ENCODE measurements at regions not wholly inside any gene's neighbourhood (a gene's known extent, or its start where the extent isn't known, plus 50 kb on each side); places are given as distances from the start of the nearest gene placed in this dataset.
"Not testable (repeated sequence)": the region's sequence is repeated elsewhere in the genome, so short reads cannot be mapped to it uniquely, and the experiment has no call there.

DNA sequence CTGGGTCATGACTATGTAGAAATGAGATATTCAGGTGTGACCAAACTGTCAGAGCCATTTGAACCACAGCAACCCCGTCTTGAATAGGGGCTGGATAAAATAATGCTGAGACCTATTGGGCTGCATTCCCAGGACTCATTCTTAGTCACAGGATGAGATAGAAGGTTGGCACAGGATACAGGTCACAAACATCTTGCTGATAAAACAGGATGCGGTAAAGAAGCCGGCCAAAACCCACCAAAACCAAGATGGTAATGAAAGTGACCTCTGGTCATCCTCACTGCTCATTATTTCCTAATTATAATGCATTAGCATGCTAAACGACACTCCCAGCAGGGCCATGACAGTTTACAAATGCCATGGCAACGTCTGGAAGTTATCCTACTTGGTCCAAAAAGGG, 545.5 kb downstream of the TMEM114 start:
- Histone ChIP-seq H3K4me1 (no peaks in the 10 kb centered on the region), H3K27me3 (no peaks in the 10 kb centered on the region), H3K4me3 (no peak overlapping the region), H3K27ac (no peak overlapping the region), H3K9me3 (no peaks in the 10 kb centered on the region), H3K36me3 (no peaks in the 10 kb centered on the region)
- intact Hi-C loops (cut with DNase I): no loop called here
- no peak for DNase-seq (ENCODE audit: extremely low spot score in 2 of 2)
- TF ChIP-seq, protein P1, sequence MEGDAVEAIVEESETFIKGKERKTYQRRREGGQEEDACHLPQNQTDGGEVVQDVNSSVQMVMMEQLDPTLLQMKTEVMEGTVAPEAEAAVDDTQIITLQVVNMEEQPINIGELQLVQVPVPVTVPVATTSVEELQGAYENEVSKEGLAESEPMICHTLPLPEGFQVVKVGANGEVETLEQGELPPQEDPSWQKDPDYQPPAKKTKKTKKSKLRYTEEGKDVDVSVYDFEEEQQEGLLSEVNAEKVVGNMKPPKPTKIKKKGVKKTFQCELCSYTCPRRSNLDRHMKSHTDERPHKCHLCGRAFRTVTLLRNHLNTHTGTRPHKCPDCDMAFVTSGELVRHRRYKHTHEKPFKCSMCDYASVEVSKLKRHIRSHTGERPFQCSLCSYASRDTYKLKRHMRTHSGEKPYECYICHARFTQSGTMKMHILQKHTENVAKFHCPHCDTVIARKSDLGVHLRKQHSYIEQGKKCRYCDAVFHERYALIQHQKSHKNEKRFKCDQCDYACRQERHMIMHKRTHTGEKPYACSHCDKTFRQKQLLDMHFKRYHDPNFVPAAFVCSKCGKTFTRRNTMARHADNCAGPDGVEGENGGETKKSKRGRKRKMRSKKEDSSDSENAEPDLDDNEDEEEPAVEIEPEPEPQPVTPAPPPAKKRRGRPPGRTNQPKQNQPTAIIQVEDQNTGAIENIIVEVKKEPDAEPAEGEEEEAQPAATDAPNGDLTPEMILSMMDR (IDR thresholded peaks at IDR 0.05): no peak
- TF ChIP-seq POLR2AphosphoS5 (IDR thresholded peaks at IDR 0.05; ENCODE audit: insufficient read depth in 1 of 2, low read depth in 1 of 2): no peak
- TF ChIP-seq POLR2A (IDR thresholded peaks at IDR 0.05): no peak

DNA sequence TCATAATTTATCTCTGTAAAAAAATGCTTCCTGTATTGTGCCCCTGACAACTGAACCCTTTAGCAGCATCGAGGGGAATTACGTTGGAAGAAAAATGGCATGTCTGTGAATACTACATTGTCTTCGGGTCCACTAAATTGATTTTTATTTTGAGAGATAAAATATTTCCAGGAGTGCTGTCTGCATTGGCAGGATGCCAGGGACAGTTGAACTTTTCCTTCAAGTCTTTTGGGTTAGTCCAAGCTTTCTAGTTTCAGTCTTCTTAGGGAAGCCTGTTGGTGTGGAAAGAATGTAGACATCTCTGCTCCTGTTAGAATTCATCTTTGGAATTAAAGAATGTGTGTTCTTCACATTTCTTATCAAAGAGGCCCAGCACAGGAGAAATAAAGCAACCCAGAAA, 557.9 kb downstream of the TMEM114 start:
- TF ChIP-seq POLR2AphosphoS5 (IDR thresholded peaks at IDR 0.05; ENCODE audit: insufficient read depth in 1 of 2, low read depth in 1 of 2): no peak
- TF ChIP-seq POLR2A (IDR thresholded peaks at IDR 0.05): no peak
- TF ChIP-seq, protein P1 (IDR thresholded peaks at IDR 0.05): no peak
- no peak for DNase-seq (ENCODE audit: extremely low spot score in 2 of 2)

GRCh38 chr16:8030004-8030403, 560.3 kb downstream of the TMEM114 start:
- H3K9me3 ChIP-seq; H3K4me3 ChIP-seq; H3K27me3 ChIP-seq; DNase-seq (ENCODE audit: extremely low spot score in 2 of 2); H3K36me3 ChIP-seq; H3K27ac ChIP-seq; H3K4me1 ChIP-seq; intact Hi-C loops (cut with DNase I): not testable (repeated sequence)

More for the DNA sequence above, 557.9 kb downstream of the TMEM114 start:
- Histone ChIP-seq H3K4me3 (no peak overlapping the region), H3K9me3 (no peaks in the 10 kb centered on the region), H3K27ac (no peak overlapping the region), H3K36me3 (no peaks in the 10 kb centered on the region), H3K27me3 (no peaks in the 10 kb centered on the region), H3K4me1 (no peaks in the 10 kb centered on the region)
- intact Hi-C loops (cut with DNase I): no loop called here

DNA sequence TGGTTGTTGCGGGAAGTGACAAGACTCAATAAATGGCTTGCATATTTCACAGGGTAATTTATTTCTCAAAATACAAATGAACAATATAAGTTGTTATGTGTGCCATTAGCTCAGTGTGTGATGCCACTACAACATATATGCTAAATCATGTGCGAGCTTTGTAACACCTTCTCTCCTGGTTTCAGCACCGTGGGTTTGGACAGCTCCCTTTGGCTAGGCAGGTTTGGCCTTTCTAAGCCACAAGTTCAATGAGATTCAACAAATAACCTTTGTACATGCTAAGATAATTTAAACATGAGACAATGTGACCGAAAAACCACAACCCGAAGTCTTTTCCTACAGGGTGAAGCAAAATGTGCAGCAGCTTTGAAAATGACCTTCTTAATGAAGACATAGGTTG, 563.9 kb downstream of the TMEM114 start:
- no peak overlapping the region for H3K27ac ChIP-seq
- DNase-seq (ENCODE audit: extremely low spot score in 2 of 2): no peak
- no peak overlapping the region for H3K4me3 ChIP-seq
- no peaks in the 10 kb centered on the region for H3K9me3 ChIP-seq
- H3K36me3 ChIP-seq: no peaks in the 10 kb centered on the region
- no peaks in the 10 kb centered on the region for H3K4me1 ChIP-seq
- TF ChIP-seq POLR2AphosphoS5 (IDR thresholded peaks at IDR 0.05; ENCODE audit: insufficient read depth in 1 of 2, low read depth in 1 of 2): no peak
- H3K27me3 ChIP-seq: no peaks in the 10 kb centered on the region
- intact Hi-C loops (cut with DNase I): no loop called here

GRCh38 chr16:8023326-8023725, 567.0 kb downstream of the TMEM114 start:
- no peak for DNase-seq (ENCODE audit: extremely low spot score in 2 of 2)
- intact Hi-C loops (cut with DNase I): no loop called here

GRCh38 chr16:8005096-8005860, 585.0 kb downstream of the TMEM114 start:
- DNase-seq (ENCODE audit: extremely low spot score in 2 of 2): no peak
- Histone ChIP-seq H3K27ac (no peak overlapping the region), H3K36me3 (no peaks in the 10 kb centered on the region), H3K4me1 (no peaks in the 10 kb centered on the region), H3K27me3 (no peaks in the 10 kb centered on the region), H3K4me3 (no peak overlapping the region), H3K9me3 (no peaks in the 10 kb centered on the region)
- no peak for TF ChIP-seq POLR2A (IDR thresholded peaks at IDR 0.05)
- no peak for TF ChIP-seq POLR2AphosphoS5 (IDR thresholded peaks at IDR 0.05; ENCODE audit: insufficient read depth in 1 of 2, low read depth in 1 of 2)
- TF ChIP-seq, protein P1 (IDR thresholded peaks at IDR 0.05): no peak
- intact Hi-C loops (cut with DNase I): no loop called here

More at GRCh38 chr16:8023326-8023725, 567.0 kb downstream of the TMEM114 start:
- Histone ChIP-seq H3K27me3 (no peaks in the 10 kb centered on the region), H3K27ac (no peak overlapping the region), H3K4me3 (no peak overlapping the region), H3K36me3 (no peaks in the 10 kb centered on the region), H3K9me3 (no peaks in the 10 kb centered on the region), H3K4me1 (no peaks in the 10 kb centered on the region)
- TF ChIP-seq POLR2AphosphoS5 (IDR thresholded peaks at IDR 0.05; ENCODE audit: insufficient read depth in 1 of 2, low read depth in 1 of 2) (no peak), POLR2A (IDR thresholded peaks at IDR 0.05) (no peak)
- TF ChIP-seq, protein P1 (IDR thresholded peaks at IDR 0.05): no peak

Data from vagina (tissue), 2 donors.